K562 (cell line): ENCODE measurements at regions not wholly inside any gene's neighbourhood (a gene's known extent, or its start where the extent isn't known, plus 50 kb on each side); places are given as distances from the start of the nearest gene placed in this dataset.

ENCODE experiments used
- BRF1 ChIP-seq: IDR thresholded peaks from 3 replicates; pipeline ENCODE4 v1.6.1; 2011; ENCODE audit warnings: borderline replicate concordance, mild to moderate bottlenecking; ENCODE audit not compliant: insufficient read length; ENCODE audit errors: extremely low read depth
- CTCF ChIP-seq, 3 experiments: IDR thresholded peaks in 2 of 3; conservative IDR thresholded peaks in 1 of 3; 2 replicates each; pipeline ENCODE4 v1.5.1; 2011 to 2012; ENCODE audit warnings: low read length in 3 of 3, mild to moderate bottlenecking in 3 of 3, control low read depth in 2 of 3, improper control_type of control experiment in 1 of 3, inconsistent platforms in 1 of 3, low read depth in 1 of 3, mixed read lengths in 1 of 3, moderate library complexity in 1 of 3; ENCODE audit not compliant: insufficient read depth in 2 of 3
- MAFK ChIP-seq: IDR thresholded peaks from 2 replicates; pipeline ENCODE4 v1.6.1; 2011; ENCODE audit warnings: low read length, improper control_type of control experiment
- NCOA2 ChIP-seq, 2 experiments: fragments of 450-650 bp; IDR thresholded peaks; 2 replicates each; pipeline ENCODE4 v1.6.1; 2018; ENCODE audit warnings: mild to moderate bottlenecking in 2 of 2, moderate library complexity in 1 of 2; ENCODE audit not compliant: partially characterized antibody in 2 of 2
- TAF1 ChIP-seq: IDR thresholded peaks from 2 replicates; pipeline ENCODE4 v1.6.1; 2011; ENCODE audit warnings: mild to moderate bottlenecking, low read length, moderate library complexity; ENCODE audit not compliant: insufficient read depth, control insufficient read depth, severe bottlenecking; ENCODE audit errors: extremely low read depth
- ZNF384 ChIP-seq: IDR thresholded peaks from 2 replicates; pipeline ENCODE4 v1.6.1; 2012; ENCODE audit warnings: low read depth, low read length, improper control_type of control experiment
- ZNF696 ChIP-seq: fragments of 250-450 bp; sonication (Bioruptor Pico); conservative IDR thresholded peaks from 2 replicates; pipeline ENCODE4 v1.4.0; 2020; ENCODE audit warnings: mild to moderate bottlenecking, moderate library complexity
- ZNF740 ChIP-seq, 3 experiments: fragments of 200-800 bp in 1 of 3; sonication (Bioruptor generic) in 1 of 3; sonication (generic) in 1 of 3; formaldehyde crosslinking in 1 of 3; IDR thresholded peaks; 2 replicates each; pipeline versions ENCODE4 v1.6.1 to v1.8.0; 2016 to 2022; ENCODE audit warnings: mild to moderate bottlenecking in 2 of 3, missing compliant biosample characterization in 2 of 3, missing genetic modification characterization in 2 of 3, missing genetic modification reagents in 1 of 3

DNA sequence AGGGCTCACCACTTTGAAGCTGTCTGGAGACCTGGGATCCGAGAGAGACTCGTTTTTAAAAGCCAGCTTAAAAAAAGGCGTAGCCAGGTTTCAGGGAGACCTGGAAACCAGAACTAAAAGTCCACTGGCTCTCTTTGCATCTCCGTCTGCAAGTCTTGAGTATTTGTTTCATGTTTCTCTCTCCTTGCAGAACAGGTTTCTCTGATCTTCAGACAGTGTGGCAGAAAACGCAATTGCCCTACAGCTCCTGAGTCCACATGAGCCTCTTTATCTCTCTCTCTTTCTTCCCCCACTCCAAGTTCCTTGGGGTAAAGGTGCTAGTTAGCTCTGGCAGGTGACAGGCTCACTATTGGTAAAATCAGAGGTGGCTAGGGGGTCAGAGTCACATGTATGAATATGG lies 67.0 kb upstream of the AMPD3 start:
- TF ChIP-seq CTCF (IDR thresholded peaks at IDR 0.05 in 2 of 3, conservative IDR thresholded peaks at IDR 0.05 in 1 of 3; ENCODE audit: insufficient read depth in 2 of 3, low read depth in 1 of 3, low read length in 3 of 3) (no peak), ZNF740 (CRISPR knock-in tag; IDR thresholded peaks at IDR 0.05) (no peak), ZNF740 (tag; IDR thresholded peaks at IDR 0.05) (no peak), BRF1 (no peak), NCOA2 (IDR thresholded peaks at IDR 0.05; ENCODE audit: partially characterized antibody in 2 of 2) (no peak), TAF1 (no peak), MAFK (no peak), ZNF696 (CRISPR knock-in tag) (no peak), ZNF384 (no peak)
